ENCODE measurements at regions not wholly inside any gene's neighbourhood (a gene's known extent, or its start where the extent isn't known, plus 50 kb on each side); places are given as distances from the start of the nearest gene placed in this dataset.

DNA sequence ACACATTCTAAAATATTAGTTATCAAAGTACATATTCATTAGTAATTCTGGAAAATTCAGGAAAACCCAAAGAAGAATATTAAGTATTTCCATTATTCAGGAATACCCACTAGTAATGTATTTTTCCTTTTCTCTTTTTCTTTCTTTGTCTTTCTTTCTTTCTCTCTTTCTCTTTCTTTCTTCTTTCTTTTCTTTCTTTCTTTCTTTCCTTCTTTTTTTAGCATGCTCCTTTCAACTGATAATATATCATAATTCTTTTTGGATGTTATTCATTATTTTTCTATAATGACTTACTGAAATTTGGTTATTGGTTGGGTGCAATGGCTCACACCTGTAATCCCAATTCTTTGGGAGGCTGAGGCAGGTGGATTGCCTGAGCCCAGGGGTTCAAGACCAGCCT, 175.6 kb upstream of the RAB4A start (continued):
- TF ChIP-seq, protein P1, sequence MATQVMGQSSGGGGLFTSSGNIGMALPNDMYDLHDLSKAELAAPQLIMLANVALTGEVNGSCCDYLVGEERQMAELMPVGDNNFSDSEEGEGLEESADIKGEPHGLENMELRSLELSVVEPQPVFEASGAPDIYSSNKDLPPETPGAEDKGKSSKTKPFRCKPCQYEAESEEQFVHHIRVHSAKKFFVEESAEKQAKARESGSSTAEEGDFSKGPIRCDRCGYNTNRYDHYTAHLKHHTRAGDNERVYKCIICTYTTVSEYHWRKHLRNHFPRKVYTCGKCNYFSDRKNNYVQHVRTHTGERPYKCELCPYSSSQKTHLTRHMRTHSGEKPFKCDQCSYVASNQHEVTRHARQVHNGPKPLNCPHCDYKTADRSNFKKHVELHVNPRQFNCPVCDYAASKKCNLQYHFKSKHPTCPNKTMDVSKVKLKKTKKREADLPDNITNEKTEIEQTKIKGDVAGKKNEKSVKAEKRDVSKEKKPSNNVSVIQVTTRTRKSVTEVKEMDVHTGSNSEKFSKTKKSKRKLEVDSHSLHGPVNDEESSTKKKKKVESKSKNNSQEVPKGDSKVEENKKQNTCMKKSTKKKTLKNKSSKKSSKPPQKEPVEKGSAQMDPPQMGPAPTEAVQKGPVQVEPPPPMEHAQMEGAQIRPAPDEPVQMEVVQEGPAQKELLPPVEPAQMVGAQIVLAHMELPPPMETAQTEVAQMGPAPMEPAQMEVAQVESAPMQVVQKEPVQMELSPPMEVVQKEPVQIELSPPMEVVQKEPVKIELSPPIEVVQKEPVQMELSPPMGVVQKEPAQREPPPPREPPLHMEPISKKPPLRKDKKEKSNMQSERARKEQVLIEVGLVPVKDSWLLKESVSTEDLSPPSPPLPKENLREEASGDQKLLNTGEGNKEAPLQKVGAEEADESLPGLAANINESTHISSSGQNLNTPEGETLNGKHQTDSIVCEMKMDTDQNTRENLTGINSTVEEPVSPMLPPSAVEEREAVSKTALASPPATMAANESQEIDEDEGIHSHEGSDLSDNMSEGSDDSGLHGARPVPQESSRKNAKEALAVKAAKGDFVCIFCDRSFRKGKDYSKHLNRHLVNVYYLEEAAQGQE (IDR thresholded peaks at IDR 0.05) = no peak
- TF ChIP-seq, protein P2, sequence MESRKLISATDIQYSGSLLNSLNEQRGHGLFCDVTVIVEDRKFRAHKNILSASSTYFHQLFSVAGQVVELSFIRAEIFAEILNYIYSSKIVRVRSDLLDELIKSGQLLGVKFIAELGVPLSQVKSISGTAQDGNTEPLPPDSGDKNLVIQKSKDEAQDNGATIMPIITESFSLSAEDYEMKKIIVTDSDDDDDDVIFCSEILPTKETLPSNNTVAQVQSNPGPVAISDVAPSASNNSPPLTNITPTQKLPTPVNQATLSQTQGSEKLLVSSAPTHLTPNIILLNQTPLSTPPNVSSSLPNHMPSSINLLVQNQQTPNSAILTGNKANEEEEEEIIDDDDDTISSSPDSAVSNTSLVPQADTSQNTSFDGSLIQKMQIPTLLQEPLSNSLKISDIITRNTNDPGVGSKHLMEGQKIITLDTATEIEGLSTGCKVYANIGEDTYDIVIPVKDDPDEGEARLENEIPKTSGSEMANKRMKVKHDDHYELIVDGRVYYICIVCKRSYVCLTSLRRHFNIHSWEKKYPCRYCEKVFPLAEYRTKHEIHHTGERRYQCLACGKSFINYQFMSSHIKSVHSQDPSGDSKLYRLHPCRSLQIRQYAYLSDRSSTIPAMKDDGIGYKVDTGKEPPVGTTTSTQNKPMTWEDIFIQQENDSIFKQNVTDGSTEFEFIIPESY (IDR thresholded peaks at IDR 0.05) = no peak
- TF ChIP-seq SP1 (IDR thresholded peaks at IDR 0.05) (no peak), TAF1 (conservative IDR thresholded peaks at IDR 0.05) (no peak), FOXA1 (IDR thresholded peaks at IDR 0.05) (no peak), HNF4G (IDR thresholded peaks at IDR 0.05) (no peak)
- TF ChIP-seq, protein P3, sequence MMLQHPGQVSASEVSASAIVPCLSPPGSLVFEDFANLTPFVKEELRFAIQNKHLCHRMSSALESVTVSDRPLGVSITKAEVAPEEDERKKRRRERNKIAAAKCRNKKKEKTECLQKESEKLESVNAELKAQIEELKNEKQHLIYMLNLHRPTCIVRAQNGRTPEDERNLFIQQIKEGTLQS (IDR thresholded peaks at IDR 0.05) = no peak

DNA sequence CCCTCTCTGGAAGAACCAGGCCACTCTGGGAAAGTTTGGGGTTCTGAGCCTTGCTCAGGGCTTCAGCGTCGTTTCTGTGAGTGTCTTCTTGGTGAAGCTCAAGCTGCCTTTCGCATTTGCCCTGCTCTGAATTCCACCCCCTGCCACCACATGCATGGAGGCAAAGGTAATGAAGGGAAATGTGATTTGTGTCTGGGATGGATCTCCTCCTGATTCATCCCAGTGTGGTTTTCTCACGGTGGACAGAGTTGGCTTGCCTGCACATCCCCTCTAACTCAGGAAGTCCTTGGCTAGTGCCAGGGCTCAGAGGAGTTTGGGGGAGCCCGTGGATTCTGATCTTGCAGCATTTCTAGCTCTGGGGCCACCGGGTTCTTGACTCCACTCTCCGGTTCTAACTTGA, 173.6 kb upstream of the RAB4A start:
- no peaks in the 10 kb centered on the region for H3K9me3 ChIP-seq (ENCODE audit: control insufficient read depth in 4 of 4, low read length in 3 of 4)
- H3K4me1 ChIP-seq (ENCODE audit: control insufficient read depth in 4 of 4, insufficient read depth in 4 of 4, low read length in 3 of 4) = peaks cover 3 to 19% (median 16%) of the 10 kb centered on the region in 4 donors
- no peaks in the 10 kb centered on the region for H3K36me3 ChIP-seq (ENCODE audit: control insufficient read depth in 4 of 4, insufficient read depth in 3 of 4, low read depth in 1 of 4, low read length in 3 of 4)
- H3K27me3 ChIP-seq (ENCODE audit: control insufficient read depth in 4 of 4, insufficient read depth in 4 of 4, low read length in 3 of 4) = no peaks in the 10 kb centered on the region
- H3K27ac ChIP-seq (ENCODE audit: low read depth in 1 of 2, low read length in 2 of 2) = no peak overlapping the region
- TF ChIP-seq SP1 (IDR thresholded peaks at IDR 0.05) (no peak), TAF1 (conservative IDR thresholded peaks at IDR 0.05) (no peak), FOXA2 (IDR thresholded peaks at IDR 0.05) (no peak), HNF4G (IDR thresholded peaks at IDR 0.05) (no peak), JUND (IDR thresholded peaks at IDR 0.05) (no peak), HNF4A (conservative IDR thresholded peaks at IDR 0.05) (no peak), FOXA1 (IDR thresholded peaks at IDR 0.05) (no peak), RXRA (IDR thresholded peaks at IDR 0.05) (no peak), GABPA (IDR thresholded peaks at IDR 0.05 in 1 of 2, conservative IDR thresholded peaks at IDR 0.05 in 1 of 2) (no peak)
- TF ChIP-seq, protein P2 (IDR thresholded peaks at IDR 0.05) = no peak
- TF ChIP-seq, protein P4, sequence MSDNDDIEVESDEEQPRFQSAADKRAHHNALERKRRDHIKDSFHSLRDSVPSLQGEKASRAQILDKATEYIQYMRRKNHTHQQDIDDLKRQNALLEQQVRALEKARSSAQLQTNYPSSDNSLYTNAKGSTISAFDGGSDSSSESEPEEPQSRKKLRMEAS (IDR thresholded peaks at IDR 0.05) = no peak
- TF ChIP-seq, protein P5, sequence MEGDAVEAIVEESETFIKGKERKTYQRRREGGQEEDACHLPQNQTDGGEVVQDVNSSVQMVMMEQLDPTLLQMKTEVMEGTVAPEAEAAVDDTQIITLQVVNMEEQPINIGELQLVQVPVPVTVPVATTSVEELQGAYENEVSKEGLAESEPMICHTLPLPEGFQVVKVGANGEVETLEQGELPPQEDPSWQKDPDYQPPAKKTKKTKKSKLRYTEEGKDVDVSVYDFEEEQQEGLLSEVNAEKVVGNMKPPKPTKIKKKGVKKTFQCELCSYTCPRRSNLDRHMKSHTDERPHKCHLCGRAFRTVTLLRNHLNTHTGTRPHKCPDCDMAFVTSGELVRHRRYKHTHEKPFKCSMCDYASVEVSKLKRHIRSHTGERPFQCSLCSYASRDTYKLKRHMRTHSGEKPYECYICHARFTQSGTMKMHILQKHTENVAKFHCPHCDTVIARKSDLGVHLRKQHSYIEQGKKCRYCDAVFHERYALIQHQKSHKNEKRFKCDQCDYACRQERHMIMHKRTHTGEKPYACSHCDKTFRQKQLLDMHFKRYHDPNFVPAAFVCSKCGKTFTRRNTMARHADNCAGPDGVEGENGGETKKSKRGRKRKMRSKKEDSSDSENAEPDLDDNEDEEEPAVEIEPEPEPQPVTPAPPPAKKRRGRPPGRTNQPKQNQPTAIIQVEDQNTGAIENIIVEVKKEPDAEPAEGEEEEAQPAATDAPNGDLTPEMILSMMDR (IDR thresholded peaks at IDR 0.05; ENCODE audit: low read depth, low read length, missing input control) = no peak
- TF ChIP-seq, protein P1 (IDR thresholded peaks at IDR 0.05) = no peak
- H3K4me3 ChIP-seq (ENCODE audit: low read depth in 1 of 3, low read length in 3 of 3) = no peak overlapping the region
- no peak for DNase-seq (ENCODE audit: low spot score)
- 94% methylated on average over 7 of the region's 7 CpGs for WGBS
- H3K9ac ChIP-seq (ENCODE audit: low read depth in 1 of 2, low read length in 2 of 2) = no peak overlapping the region

Data from liver (tissue), 8 donors.